GM21367 (cell line): ENCODE measurements at regions not wholly inside any gene's neighbourhood (a gene's known extent, or its start where the extent isn't known, plus 50 kb on each side); places are given as distances from the start of the nearest gene placed in this dataset.
"Not testable (repeated sequence)": the region's sequence is repeated elsewhere in the genome, so short reads cannot be mapped to it uniquely, and the experiment has no call there.

Source experiments
- ATAC-seq: cut with Tn5 transposase; IDR thresholded peaks from one replicate; pipeline ENCODE4 v1.9.1; 2021; ENCODE audit not compliant: unreplicated experiment

DNA sequence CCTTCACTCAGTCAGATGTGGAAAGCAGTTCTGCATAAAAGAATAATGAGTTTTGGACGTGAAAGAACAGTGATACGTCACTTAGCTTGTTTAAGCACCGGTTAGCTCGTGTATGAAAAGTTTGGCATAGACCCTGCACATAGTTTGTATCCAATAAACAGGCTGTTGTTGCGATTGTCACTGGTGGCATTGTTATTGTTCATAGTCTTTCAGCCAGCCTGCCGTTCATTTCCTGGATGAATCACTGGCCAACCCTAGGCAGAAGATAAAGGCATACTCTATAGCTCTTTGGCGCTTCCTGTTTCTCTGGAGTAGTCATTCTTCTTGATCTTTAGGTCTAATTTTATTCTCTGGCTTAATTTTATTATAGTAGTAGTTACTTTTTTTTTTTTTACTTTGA is 57.8 kb upstream of the ANKRD30A start:
- ATAC-seq: no peak

- ATAC-seq: not testable (repeated sequence)
Observed at GRCh38 chr10:37062296-37062695, 63.1 kb upstream of the ANKRD30A start.

DNA sequence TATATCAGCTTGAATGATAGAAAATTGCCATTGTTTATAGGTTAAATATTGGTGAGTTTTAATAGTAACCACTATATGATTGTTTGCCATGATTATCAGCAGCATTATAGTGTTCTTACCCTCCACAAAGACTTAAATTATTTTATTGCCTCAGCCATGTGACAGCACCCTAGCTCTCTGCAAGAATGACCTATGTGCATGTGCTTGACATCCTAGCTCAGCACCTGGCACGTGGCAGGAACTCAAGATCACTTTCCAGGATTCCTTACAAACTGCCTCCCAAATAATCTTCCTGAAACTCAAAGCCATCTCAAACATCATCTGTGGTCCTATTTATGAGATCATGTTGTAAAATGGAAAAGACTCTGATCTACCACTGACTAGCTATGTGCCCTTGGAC is 68.1 kb upstream of the ANKRD30A start:
- ATAC-seq: no peak

- ATAC-seq: no peak
Observed at GRCh38 chr10:37053476-37053875, 71.9 kb upstream of the ANKRD30A start.

DNA sequence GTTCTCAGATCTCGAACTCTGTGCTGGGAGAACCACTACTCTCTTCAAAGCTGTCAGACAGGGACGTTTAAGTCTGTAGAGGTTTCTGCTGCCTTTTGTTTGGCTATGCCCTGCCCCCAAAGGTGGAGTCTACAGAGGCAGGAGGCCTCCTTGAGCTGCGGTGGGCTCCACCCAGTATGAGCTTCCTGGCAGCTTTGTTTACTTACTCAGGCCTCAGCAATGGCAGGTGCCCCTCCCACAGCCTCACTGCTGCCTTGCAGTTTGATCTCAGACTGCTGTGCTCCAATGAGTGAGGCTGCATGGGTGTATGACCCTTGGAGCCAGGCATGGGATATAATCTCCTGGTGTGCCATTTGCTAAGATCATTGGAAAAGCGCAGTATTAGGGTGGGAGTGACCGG is 75.4 kb upstream of the ANKRD30A start:
- not testable (repeated sequence) for ATAC-seq

DNA sequence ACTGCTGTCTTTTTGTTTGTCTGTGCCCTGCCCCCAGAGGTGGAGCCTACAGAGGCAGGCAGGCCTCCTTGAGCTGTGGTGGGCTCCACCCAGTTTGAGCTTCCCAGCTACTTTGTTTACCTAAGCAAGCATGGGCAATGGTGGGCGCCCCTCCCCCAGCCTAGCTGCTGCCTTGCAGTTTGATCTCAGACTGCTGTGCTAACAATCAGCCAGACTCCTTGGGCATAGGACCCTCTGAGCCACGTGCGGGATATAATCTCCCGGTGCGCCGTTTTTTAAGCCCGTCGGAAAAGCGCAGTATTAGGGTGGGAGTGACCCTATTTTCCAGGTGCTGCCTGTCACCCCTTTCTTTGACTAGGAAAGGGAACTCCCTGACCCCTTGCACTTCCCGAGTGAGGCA is 81.1 kb upstream of the ANKRD30A start:
- ATAC-seq: not testable (repeated sequence)

GRCh38 chr10:37035853-37036252 is 89.5 kb upstream of the ANKRD30A start:
- no peak for ATAC-seq

DNA sequence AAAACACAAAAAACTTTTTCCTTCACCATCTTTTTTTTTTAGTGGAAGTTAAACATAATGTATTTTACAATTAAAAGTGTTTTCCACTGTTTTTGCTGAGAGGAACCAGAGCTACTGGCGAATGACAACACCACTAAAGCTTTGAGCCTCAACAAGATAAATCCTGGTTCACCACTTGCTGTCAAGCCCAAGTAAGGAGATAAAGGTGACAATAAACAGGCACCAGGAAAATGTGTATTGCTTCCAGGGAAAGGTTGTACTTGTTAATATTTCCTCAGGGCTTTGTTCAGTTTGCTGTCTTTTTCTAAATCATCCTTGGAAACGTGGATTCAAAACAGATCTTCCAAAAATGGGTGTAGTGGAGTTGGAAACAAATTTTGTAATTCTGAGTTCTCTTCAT is 109.9 kb upstream of the ANKRD30A start:
- ATAC-seq: no peak

- no peak for ATAC-seq
Observed at GRCh38 chr10:37010741-37011140, 114.7 kb upstream of the ANKRD30A start.

- ATAC-seq: not testable (repeated sequence)
Observed at GRCh38 chr10:37008276-37008675, 117.1 kb upstream of the ANKRD30A start.

- ATAC-seq: no peak
Observed at GRCh38 chr10:37003126-37003525, 122.3 kb upstream of the ANKRD30A start.

- not testable (repeated sequence) for ATAC-seq
Observed at GRCh38 chr10:36995806-36996205, 129.6 kb upstream of the ANKRD30A start.

DNA sequence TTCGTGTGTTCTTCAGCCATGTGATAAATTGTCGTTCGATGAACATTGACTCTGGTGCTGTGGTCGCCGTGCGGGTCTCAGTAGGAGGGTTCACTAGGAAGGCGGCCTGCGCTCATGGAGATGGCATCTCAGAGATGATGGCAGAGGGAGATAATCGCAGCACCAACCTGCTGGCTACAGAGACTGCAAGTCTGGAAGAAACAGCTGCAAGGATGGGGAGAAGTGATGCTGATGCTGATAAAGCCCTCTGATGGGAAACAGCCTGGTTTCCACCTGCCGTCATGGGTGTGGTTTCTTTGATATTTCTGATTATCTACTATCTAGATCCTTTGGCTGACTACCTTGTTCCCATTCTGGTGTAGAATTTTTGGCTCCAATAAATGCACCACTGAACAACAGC is 130.5 kb upstream of the ANKRD30A start:
- no peak for ATAC-seq

DNA sequence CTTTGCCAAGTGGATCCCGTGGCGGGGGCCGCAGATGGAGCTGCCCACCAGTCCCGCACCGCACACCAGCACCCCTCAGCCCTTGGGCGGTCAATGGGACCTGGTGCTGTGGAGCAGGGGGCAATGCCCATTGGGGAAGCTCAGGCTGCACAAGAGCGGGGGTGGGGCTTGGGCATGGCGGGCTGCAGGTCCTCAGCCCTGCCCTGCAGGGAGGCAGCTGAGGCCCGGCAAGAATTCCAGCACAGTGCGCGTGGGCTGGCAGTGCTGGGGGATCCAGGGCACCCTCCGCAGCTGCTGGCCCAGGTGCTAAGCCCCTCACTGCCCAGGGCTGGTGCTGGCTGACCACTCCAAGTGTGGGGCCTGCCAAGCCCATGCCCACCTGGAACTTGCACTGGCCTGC is 136.2 kb upstream of the ANKRD30A start:
- ATAC-seq: no peak

DNA sequence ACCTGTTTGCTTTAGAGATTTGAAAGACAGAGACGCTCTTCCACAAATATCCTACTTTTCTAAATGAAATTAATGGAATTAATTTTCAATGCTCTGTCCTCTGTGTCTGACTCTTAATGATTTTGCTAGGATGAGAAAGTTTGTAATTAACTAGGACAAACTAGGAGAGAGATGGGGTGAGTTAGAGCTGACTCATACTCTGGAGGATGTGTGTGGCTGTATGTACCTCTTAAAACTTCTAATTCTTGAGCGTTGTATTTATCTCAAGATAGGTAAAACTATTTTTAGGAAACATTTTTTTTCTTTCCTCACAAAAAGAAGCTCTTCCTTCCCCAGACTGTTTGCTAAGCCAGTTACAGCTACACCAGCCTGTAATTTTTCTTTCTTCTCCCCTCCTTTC is 178.8 kb upstream of the ANKRD30A start:
- ATAC-seq: no peak

- no peak for ATAC-seq
Observed at GRCh38 chr10:36943544-36943943, 181.9 kb upstream of the ANKRD30A start.

GRCh38 chr10:36942616-36943015 is 182.8 kb upstream of the ANKRD30A start:
- no peak for ATAC-seq

DNA sequence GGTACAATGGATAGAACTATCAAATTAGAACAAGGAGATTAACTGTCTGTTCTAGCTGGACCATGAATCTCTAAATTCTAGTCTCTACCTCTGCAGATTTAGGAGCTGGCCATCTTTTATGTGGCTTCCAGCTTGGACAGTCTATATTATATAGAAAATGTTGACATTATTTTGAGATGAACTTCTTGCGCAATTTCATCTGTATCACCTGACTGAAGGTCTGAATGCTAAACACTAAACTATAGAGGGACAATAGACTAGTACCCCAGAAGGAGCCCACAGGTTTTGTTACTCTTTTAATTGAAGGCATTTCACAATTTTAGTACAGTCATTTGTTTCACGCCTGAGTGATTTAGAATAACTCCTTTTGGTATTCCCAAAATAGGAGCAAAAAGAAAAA is 222.4 kb upstream of the ANKRD30A start:
- ATAC-seq: no peak

- no peak for ATAC-seq
Observed at GRCh38 chr10:36899652-36900051, 225.7 kb upstream of the ANKRD30A start.

DNA sequence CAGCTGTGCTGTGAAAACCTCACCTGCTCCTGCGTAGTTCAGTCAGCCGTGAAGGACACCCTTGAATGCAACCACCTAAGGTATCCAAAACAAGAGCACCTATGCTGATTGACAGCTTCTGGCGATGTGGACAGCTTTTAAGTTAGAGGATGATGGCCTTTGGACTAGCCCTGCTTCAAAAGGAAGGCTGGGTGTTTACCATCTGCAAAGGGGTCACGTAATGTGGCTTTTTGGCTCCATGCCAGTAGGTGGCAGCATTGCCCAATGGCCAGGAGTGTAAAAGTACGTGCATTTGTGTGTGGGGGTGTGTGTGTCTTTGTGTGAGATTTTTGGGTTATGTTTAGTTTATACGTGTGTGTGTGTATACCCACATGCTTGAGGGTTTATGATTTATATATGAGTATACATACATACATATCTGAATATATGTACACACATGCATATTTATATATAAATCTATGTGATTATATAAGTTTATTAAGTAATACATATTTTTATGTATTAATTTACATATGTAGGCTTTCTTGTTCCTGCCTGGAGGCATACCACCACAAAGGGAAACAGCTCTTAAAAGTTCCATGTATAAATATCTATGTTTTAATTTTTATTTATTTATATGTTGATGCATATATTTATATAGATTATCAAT is 236.3 kb upstream of the ANKRD30A start:
- ATAC-seq: no peak

GRCh38 chr10:36886303-36886891 is 239.0 kb upstream of the ANKRD30A start:
- no peak for ATAC-seq

- no peak for ATAC-seq
Observed at GRCh38 chr10:36885746-36886145, 239.7 kb upstream of the ANKRD30A start.

GRCh38 chr10:36882781-36883180 is 242.6 kb upstream of the ANKRD30A start:
- ATAC-seq: no peak
